Large intestine (tissue), 3 donors: ENCODE measurements at regions not wholly inside any gene's neighbourhood (a gene's known extent, or its start where the extent isn't known, plus 50 kb on each side); places are given as distances from the start of the nearest gene placed in this dataset.
A peak's percentile ranks its signal among the peaks of the same experiment; 100 is the strongest.

ENCODE experiments used
- DNase-seq, 2 donors: peaks; one replicate each; pipeline versions ENCODE4 v3.0.0 to v3.0.0-alpha.2; 2013
- H3K27ac ChIP-seq: one replicate; pipeline ENCODE4 v1.5.1; 2013; ENCODE audit warnings: low read length
- H3K27me3 ChIP-seq: 2 replicates; pipeline ENCODE4 v1.6.1; 2013; ENCODE audit warnings: low read length; ENCODE audit not compliant: control insufficient read depth, insufficient read depth
- H3K36me3 ChIP-seq: 2 replicates; pipeline ENCODE4 v1.6.1; 2013; ENCODE audit warnings: low read length; ENCODE audit not compliant: control insufficient read depth, insufficient read depth
- H3K4me1 ChIP-seq: one replicate; pipeline ENCODE4 v1.6.1; 2013; ENCODE audit warnings: low read length; ENCODE audit not compliant: control insufficient read depth, insufficient read depth
- H3K4me3 ChIP-seq: one replicate; pipeline ENCODE4 v1.5.1; 2013; ENCODE audit warnings: low read length
- H3K9me3 ChIP-seq: one replicate; pipeline ENCODE4 v1.6.1; 2013; ENCODE audit warnings: mild to moderate bottlenecking, low read depth, low read length, moderate library complexity; ENCODE audit not compliant: control insufficient read depth
- WGBS: methylation state at CpG from one replicate; pipeline ENCODE4 v1.1.5; 2013; ENCODE audit warnings: low lambda C conversion rate; ENCODE audit not compliant: insufficient coverage; 5-methylcytosine and 5-hydroxymethylcytosine counted together

DNA sequence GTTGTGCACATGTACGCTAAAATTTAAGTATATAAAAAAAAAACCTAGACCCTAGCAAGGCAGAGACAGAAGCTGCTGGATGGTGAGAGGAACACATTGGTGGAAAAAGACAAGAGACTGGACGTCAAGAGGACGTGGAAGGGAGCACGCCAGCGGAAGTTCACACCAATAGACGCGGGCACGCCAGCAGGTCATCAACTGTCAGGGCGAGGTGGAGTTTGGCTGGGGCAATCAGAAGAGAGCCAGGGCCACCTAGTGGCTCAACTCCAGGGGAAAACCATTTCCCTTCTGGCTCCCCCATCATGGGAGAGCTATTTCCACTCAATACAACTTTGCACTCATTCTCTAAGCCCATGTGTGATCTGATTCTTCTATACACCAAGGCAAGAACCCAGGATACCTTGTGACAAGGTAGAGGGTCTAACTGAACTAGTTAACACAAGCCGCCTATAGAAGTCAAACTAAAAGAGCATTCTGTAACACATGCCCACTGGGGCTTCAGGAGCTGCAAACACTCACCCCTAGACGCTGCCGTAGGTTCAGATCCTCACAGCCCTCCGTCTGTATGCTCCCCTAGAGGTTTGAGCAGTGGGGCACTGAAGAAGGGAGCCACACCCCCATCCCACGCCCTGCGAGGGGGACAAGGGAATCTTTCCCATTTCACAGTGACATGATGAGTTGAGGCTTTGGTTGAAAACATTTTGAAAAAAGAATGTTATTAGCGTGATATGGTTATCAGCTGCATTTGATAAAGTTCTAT lies 702.7 kb downstream of the TMTC2 start:
- peak in 1 of 2 donors; percentile 2 for DNase-seq
- no peaks in the 10 kb centered on the region for H3K4me1 ChIP-seq
- no peaks in the 10 kb centered on the region for H3K9me3 ChIP-seq
- H3K27ac ChIP-seq = no peak overlapping the region
- H3K27me3 ChIP-seq = no peaks in the 10 kb centered on the region
- H3K4me3 ChIP-seq = no peak overlapping the region
- H3K36me3 ChIP-seq = no peaks in the 10 kb centered on the region
- WGBS = 75% methylated on average over 1 of the region's 16 CpGs

DNA sequence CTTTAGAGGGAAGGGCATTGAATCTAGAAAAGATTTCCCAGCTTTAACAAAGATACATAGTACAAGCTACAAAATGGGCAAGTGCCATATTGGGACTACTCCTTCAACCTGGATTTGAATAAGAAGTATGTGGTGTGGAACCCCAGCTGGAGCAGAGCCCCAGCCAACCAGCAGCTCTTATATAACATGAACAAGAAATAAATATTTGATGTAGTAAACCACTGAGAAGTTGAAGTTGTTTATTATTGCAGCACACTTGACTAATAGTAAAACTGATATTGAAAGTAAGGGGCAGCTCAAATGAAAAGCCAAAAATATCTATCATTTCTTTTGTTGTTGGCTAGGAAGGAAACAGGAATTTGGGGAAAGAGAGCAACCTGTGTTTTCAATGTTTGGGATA lies 701.8 kb downstream of the TMTC2 start:
- no peak for DNase-seq
- Histone ChIP-seq H3K4me3 (no peak overlapping the region), H3K36me3 (no peaks in the 10 kb centered on the region), H3K4me1 (no peaks in the 10 kb centered on the region), H3K27ac (no peak overlapping the region), H3K9me3 (no peaks in the 10 kb centered on the region), H3K27me3 (no peaks in the 10 kb centered on the region)

DNA sequence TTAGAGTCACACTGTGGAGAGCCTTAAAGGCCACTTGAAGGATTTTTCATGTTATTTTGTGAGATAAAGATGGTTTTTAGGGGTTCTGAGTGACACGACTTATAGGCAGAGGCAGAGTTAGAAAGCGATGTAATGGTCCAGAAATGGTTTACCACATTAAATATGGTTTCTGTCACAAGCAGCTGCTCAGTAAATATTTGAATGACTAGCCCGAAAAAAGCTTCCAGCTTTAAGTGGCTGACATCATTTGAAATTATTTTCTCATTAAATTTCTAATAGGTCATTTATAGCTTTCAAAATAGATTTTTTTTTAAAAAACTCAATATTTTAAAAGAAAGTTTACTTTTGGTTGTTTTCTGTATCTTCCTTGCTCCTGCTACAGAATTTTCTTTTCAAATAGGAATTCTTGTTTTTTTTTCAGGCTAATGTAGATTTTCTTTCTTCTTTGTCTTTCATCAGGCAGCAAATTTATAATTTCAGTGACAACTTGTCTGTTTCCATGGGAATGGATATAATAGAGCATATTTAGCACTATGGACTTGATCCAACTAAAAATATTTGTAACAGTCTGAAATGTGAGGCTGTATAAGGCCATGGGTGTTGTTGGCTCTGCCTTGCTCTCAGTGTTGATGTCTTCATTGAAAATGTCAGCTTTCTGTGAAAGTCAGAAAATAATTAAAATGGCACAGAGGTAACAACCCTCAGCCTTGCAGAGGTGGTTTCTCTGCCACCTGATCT lies 700.0 kb downstream of the TMTC2 start:
- no peak overlapping the region for H3K4me3 ChIP-seq
- H3K9me3 ChIP-seq = no peaks in the 10 kb centered on the region
- no peak for DNase-seq
- H3K36me3 ChIP-seq = no peaks in the 10 kb centered on the region
- no peaks in the 10 kb centered on the region for H3K4me1 ChIP-seq
- WGBS = 80% methylated on average over 1 of the region's 3 CpGs
- H3K27ac ChIP-seq = no peak overlapping the region
- H3K27me3 ChIP-seq = no peaks in the 10 kb centered on the region

DNA sequence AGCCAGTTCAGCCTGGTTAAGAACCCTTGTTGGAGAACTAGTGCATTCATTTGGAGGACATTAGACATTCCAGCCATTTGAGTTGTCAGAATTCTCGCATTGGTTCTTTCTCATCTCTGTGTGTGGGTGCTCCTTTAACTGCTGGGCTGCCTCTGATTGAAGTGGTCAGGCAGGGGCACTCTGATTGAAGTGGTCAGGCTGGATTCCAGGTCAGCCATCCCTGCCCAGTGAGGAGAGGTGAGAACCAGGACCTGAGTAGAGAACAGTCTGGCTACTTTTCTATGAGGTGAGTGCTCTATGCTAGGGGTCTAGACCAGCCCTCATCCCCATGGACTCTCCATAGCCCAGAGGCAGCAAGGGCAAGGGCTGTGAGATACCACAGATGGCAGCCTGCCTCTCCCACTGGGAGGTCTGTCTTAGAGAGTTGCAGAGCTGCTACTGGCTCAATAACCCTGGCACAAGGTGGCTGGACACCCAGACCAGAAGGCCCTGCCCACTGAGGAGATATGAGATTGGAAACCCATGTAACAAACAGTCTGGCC lies 691.6 kb downstream of the TMTC2 start:
- H3K27me3 ChIP-seq = no peaks in the 10 kb centered on the region
- H3K27ac ChIP-seq = no peak overlapping the region
- H3K9me3 ChIP-seq = no peaks in the 10 kb centered on the region
- no peaks in the 10 kb centered on the region for H3K36me3 ChIP-seq
- no peaks in the 10 kb centered on the region for H3K4me1 ChIP-seq
- no peak for DNase-seq
- WGBS = no CpG with 5 or more reads among the region's 1 CpG
- H3K4me3 ChIP-seq = no peak overlapping the region

DNA sequence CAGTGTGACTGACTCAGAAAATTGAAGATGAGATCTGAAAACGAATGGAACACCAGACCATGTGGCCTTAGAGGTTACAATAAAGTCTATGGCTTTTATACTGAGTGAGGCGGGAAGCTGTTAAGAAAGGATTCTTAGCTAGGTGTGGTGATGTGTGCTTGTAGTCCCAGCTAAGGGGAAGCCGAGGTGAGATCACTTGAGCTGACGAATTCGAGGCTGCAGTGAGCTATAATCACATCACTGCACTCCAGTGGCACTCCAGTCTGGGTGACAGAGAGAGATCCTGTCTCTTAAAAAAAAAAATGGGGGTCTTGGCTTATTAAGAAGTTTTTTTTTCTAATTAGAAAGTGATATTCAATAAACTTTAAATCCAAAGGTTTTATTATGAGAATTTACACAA lies 678.6 kb downstream of the TMTC2 start:
- H3K27me3 ChIP-seq = no peaks in the 10 kb centered on the region
- no peaks in the 10 kb centered on the region for H3K4me1 ChIP-seq
- no peaks in the 10 kb centered on the region for H3K36me3 ChIP-seq
- H3K9me3 ChIP-seq = no peaks in the 10 kb centered on the region
- WGBS = 100% methylated on average over 1 of the region's 5 CpGs
- no peak overlapping the region for H3K4me3 ChIP-seq
- no peak overlapping the region for H3K27ac ChIP-seq
- no peak for DNase-seq

DNA sequence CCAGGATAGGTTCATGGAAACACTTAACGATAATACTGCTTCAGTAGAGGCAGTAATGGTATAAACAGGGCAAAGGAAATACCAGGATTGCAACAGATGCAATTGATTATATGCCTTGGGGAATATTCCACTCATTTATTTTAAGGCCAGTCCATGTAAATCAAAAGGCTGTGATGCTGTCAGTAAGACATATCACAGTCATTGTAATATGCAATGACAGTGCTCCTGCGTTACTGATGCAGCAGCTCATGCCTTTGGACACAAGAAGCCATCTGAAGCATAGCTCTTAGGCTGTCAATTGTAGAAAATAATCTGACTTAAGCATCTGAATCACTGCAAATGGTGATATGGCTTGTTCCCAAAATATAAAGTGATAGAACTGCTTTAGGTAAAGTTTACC lies 674.8 kb downstream of the TMTC2 start:
- WGBS = no CpG with 5 or more reads among the region's 2 CpGs
- Histone ChIP-seq H3K9me3 (no peaks in the 10 kb centered on the region), H3K4me1 (no peaks in the 10 kb centered on the region), H3K27ac (no peak overlapping the region), H3K27me3 (no peaks in the 10 kb centered on the region), H3K36me3 (no peaks in the 10 kb centered on the region), H3K4me3 (no peak overlapping the region)
- DNase-seq = no peak

DNA sequence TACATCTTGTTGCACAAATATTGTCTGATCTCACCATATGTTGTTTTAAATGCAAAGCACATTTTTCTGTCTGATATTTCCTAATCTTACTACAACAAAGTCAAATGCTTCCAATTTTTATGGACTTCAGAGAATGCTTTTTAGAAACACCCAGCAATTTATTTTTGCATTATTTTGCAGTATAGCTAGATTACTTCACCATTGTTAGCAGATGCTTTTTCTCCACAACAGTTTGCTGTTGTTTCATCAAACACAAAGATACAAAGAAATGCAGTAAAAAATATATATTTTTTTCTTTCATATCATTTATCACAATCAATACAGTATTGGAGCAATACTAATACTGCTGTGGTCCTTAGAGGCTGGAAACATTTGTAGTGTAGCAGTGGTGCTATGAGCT lies 674.4 kb downstream of the TMTC2 start:
- Histone ChIP-seq H3K9me3 (no peaks in the 10 kb centered on the region), H3K4me3 (no peak overlapping the region), H3K4me1 (no peaks in the 10 kb centered on the region), H3K27ac (no peak overlapping the region), H3K36me3 (no peaks in the 10 kb centered on the region), H3K27me3 (no peaks in the 10 kb centered on the region)
- DNase-seq = no peak

DNA sequence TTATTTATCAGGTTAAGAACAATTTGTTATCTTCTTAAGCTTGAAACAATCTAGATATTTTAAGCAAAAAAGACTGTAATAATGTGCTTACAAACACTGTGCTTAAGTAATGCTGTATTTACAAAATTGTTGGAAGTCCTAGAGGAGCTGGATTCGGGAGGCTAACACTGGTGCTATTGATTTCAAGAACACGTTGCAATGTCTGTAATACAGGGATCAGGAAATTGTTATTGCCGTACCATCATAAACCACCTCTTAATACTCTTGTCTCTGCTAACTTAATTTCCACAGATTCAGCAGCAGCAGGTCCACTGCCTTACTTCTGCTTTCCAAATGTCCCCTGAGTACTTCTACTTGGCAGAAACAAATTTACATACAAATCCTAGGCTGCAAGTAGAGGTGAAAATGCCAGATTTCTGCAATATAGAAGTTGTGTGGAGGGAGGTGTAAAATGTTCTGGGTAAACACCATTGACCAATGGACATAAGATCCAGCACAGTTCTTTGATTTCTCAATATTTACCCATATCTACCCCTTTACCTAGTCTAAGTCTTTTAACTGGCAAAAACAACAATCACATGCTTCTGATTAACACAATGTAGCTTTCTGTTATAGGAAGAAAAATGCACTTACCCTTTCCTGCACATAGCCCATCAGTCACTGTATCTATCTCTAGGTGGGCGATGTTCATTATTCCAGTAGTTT lies 663.4 kb downstream of the TMTC2 start:
- Histone ChIP-seq H3K27ac (no peak overlapping the region), H3K9me3 (no peaks in the 10 kb centered on the region), H3K4me3 (no peak overlapping the region), H3K27me3 (no peaks in the 10 kb centered on the region), H3K4me1 (no peaks in the 10 kb centered on the region), H3K36me3 (no peaks in the 10 kb centered on the region)
- 90% methylated on average over 2 of the region's 4 CpGs for WGBS
- DNase-seq = no peak

DNA sequence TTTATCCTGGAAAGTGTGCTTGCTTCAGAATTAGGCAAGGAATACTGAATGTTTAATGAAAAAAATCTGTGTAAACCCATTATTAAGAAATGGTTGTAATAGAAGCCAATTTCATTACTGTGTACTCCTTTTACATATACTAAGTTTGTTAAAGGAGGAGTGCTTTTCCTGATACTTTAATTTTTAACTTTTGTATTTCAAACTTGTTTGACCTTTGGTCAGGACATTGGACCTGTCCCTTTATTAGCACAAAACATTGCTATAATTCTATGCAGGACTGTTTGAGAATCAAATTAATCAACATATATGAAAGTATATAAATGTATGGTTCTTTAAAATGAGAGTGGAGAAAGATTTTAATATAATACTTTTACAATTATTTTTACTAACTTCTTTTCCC lies 659.6 kb downstream of the TMTC2 start:
- H3K4me3 ChIP-seq = no peak overlapping the region
- H3K27ac ChIP-seq = no peak overlapping the region
- H3K27me3 ChIP-seq = no peaks in the 10 kb centered on the region
- DNase-seq = no peak
- no peaks in the 10 kb centered on the region for H3K4me1 ChIP-seq
- no peaks in the 10 kb centered on the region for H3K36me3 ChIP-seq
- H3K9me3 ChIP-seq = no peaks in the 10 kb centered on the region

DNA sequence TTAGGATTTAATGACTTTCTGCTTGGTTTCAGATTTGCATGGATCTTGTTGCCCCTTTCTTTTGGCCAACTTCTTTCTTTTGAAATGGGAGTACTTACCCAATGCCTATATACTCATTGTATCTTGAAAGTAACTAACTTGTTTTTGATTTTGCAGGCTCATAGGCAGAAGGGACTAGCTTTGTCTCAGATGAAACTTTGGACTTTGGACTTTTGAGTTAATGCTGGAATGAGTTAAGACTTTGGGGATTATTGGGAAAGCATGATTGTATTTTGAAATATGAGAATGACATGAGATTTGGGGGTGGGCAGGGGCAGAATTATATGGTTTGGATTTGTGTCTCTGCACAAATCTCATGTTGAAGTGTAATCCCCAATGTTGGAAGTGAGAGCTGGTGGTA lies 657.1 kb downstream of the TMTC2 start:
- Histone ChIP-seq H3K27me3 (no peaks in the 10 kb centered on the region), H3K27ac (no peak overlapping the region), H3K9me3 (no peaks in the 10 kb centered on the region), H3K4me3 (no peak overlapping the region), H3K4me1 (no peaks in the 10 kb centered on the region), H3K36me3 (no peaks in the 10 kb centered on the region)
- DNase-seq = no peak
